H1 (cell line): ENCODE measurements at regions not wholly inside any gene's neighbourhood (a gene's known extent, or its start where the extent isn't known, plus 50 kb on each side); places are given as distances from the start of the nearest gene placed in this dataset.

Experiments
- CTCF ChIA-PET: fragments of 300-600 bp; sonication (Branson Sonifier 250); formaldehyde crosslinking; loops from one replicate; lab custom pipeline; 2021; ENCODE audit not compliant: partially characterized antibody; lab: Charles Lee
- POLR2A ChIA-PET: fragments of 300-600 bp; sonication (Branson Sonifier 250); formaldehyde crosslinking; loops from one replicate; lab custom pipeline; 2021; ENCODE audit warnings: inconsistent platforms; ENCODE audit not compliant: partially characterized antibody; lab: Charles Lee
- DNase-seq, 2 experiments: peaks; one replicate each; pipeline versions ENCODE4 v3.0.0 to v3.0.0-alpha.2; 2010 to 2022; ENCODE audit warnings: low spot score in 2 of 2, low read depth in 1 of 2, mixed read lengths in 1 of 2
- FAIRE-seq: peaks from 2 replicates; lab custom pipeline; 2011; peaks lifted over from hg19 to GRCh38; lab: Jason Lieb, UNC
- H2AFZ ChIP-seq: 2 replicates; pipeline ENCODE4 v1.8.1; 2012; ENCODE audit warnings: low read length, inconsistent platforms
- H2AK5ac ChIP-seq: 2 replicates; pipeline ENCODE4 v1.6.1; 2013; ENCODE audit warnings: low read depth, low read length
- H2BK120ac ChIP-seq: replicated peaks from 2 replicates; pipeline ENCODE3; 2013; ENCODE audit warnings: low read depth, low read length, inconsistent platforms
- H2BK12ac ChIP-seq: 2 replicates; pipeline ENCODE4 v1.6.1; 2013; ENCODE audit warnings: low read depth, low read length
- H2BK15ac ChIP-seq: 2 replicates; pipeline ENCODE4 v1.6.1; 2013; ENCODE audit warnings: low read length
- H2BK20ac ChIP-seq: 2 replicates; pipeline ENCODE4 v1.6.1; 2013; ENCODE audit warnings: low read length
- H2BK5ac ChIP-seq: 2 replicates; pipeline ENCODE4 v1.6.1; 2013; ENCODE audit warnings: low read depth, low read length
- H3K14ac ChIP-seq: 2 replicates; pipeline ENCODE4 v1.6.1; 2013; ENCODE audit warnings: inconsistent platforms; ENCODE audit not compliant: insufficient read length
- H3K18ac ChIP-seq: 2 replicates; pipeline ENCODE4 v1.6.1; 2013; ENCODE audit warnings: low read length; ENCODE audit errors: extremely low read depth
- H3K23ac ChIP-seq: 2 replicates; pipeline ENCODE4 v1.6.1; 2013; ENCODE audit warnings: inconsistent platforms; ENCODE audit not compliant: insufficient read length
- H3K23me2 ChIP-seq: 2 replicates; pipeline ENCODE4 v1.6.1; 2013; ENCODE audit warnings: low read depth, low read length
- H3K27ac ChIP-seq: 2 replicates; pipeline ENCODE4 v1.6.1; 2011; ENCODE audit warnings: low read depth, low read length, inconsistent platforms
- H3K27me3 ChIP-seq, 4 experiments: replicated peaks in 1 of 4; 1 replicate in 1 of 4; 2 replicates in 3 of 4; pipeline versions ENCODE4 v1.6.1 to v1.8.1; 2011 to 2013; ENCODE audit warnings: low read length in 3 of 4, mild to moderate bottlenecking in 3 of 4, inconsistent platforms in 2 of 4, mixed read lengths in 2 of 4, moderate library complexity in 1 of 4; ENCODE audit not compliant: control insufficient read depth in 3 of 4, insufficient read depth in 3 of 4; ENCODE audit errors: extremely low read depth in 1 of 4
- H3K36me3 ChIP-seq, 4 experiments: 2 replicates each; pipeline versions ENCODE4 v1.6.1 to v1.8.1; 2011 to 2013; ENCODE audit warnings: mild to moderate bottlenecking in 4 of 4, low read length in 3 of 4, moderate library complexity in 2 of 4, control low read depth in 1 of 4, inconsistent platforms in 1 of 4; ENCODE audit not compliant: insufficient read depth in 4 of 4, control insufficient read depth in 2 of 4
- H3K4ac ChIP-seq: replicated peaks from 2 replicates; pipeline ENCODE3; 2013; ENCODE audit warnings: low read length, low read depth, mixed read lengths, inconsistent platforms; ENCODE audit not compliant: insufficient read length
- H3K4me1 ChIP-seq, 4 experiments: replicated peaks in 1 of 4; 1 replicate in 1 of 4; 2 replicates in 3 of 4; pipeline versions ENCODE4 v1.6.1 to v1.8.1; 2011 to 2013; ENCODE audit warnings: low read length in 3 of 4, inconsistent platforms in 2 of 4, mixed read lengths in 1 of 4; ENCODE audit not compliant: insufficient read depth in 4 of 4, control insufficient read depth in 3 of 4
- H3K4me2 ChIP-seq, 2 experiments: 2 replicates each; pipeline versions ENCODE4 v1.6.1 to v1.8.1; 2011 to 2013; ENCODE audit warnings: low read depth in 2 of 2, low read length in 2 of 2, control low read depth in 1 of 2, inconsistent platforms in 1 of 2, mild to moderate bottlenecking in 1 of 2; ENCODE audit not compliant: insufficient read depth in 1 of 2
- H3K4me3 ChIP-seq, 4 experiments: fragments of 200-600, 300-600 bp in 1 of 4; sonication (generic), shearing (Covaris generic), sonication (Bioruptor Twin) in 1 of 4; 2 replicates each; pipeline versions ENCODE4 v1.5.1 to v1.8.1; 2011 to 2016; ENCODE audit warnings: low read length in 4 of 4, low read depth in 3 of 4, control low read depth in 2 of 4, inconsistent platforms in 2 of 4, mild to moderate bottlenecking in 2 of 4, mixed read lengths in 1 of 4, moderate library complexity in 1 of 4; ENCODE audit not compliant: insufficient read depth in 2 of 4; ENCODE audit errors: extremely low read depth in 1 of 4
- H3K56ac ChIP-seq: replicated peaks from 2 replicates; pipeline ENCODE3; 2013; ENCODE audit warnings: low read depth, mild to moderate bottlenecking, mixed read lengths, low read length, inconsistent platforms; ENCODE audit not compliant: insufficient read length
- H3K79me1 ChIP-seq: 2 replicates; pipeline ENCODE4 v1.6.1; 2013; ENCODE audit warnings: low read depth, low read length, control low read depth
- H3K79me2 ChIP-seq, 2 experiments: 2 replicates each; pipeline versions ENCODE4 v1.6.1 to v1.8.1; 2012 to 2013; ENCODE audit warnings: low read length in 2 of 2, mild to moderate bottlenecking in 2 of 2, inconsistent platforms in 1 of 2; ENCODE audit not compliant: insufficient read depth in 2 of 2, control insufficient read depth in 1 of 2
- H3K9ac ChIP-seq, 4 experiments: replicated peaks in 1 of 4; 1 replicate in 1 of 4; 2 replicates in 3 of 4; pipeline versions ENCODE4 v1.6.1 to v1.8.1; 2011 to 2013; ENCODE audit warnings: low read depth in 3 of 4, low read length in 3 of 4, control low read depth in 2 of 4, mild to moderate bottlenecking in 2 of 4, moderate library complexity in 2 of 4, inconsistent platforms in 1 of 4; ENCODE audit errors: extremely low read depth in 1 of 4
- H3K9me3 ChIP-seq, 2 experiments: 2 replicates each; pipeline versions ENCODE4 v1.6.1 to v1.8.1; 2012 to 2013; ENCODE audit warnings: mild to moderate bottlenecking in 2 of 2, moderate library complexity in 2 of 2, control low read depth in 1 of 2, inconsistent platforms in 1 of 2, low read depth in 1 of 2, low read length in 1 of 2, mixed read lengths in 1 of 2; ENCODE audit not compliant: insufficient read depth in 2 of 2
- H4K20me1 ChIP-seq, 2 experiments: replicated peaks in 1 of 2; 2 replicates each; pipeline versions ENCODE3 to v1.8.1; 2011 to 2013; ENCODE audit warnings: inconsistent platforms in 2 of 2, low read length in 2 of 2, mild to moderate bottlenecking in 1 of 2; ENCODE audit not compliant: insufficient read depth in 2 of 2, control insufficient read depth in 1 of 2
- H4K5ac ChIP-seq: 2 replicates; pipeline ENCODE4 v1.6.1; 2013; ENCODE audit warnings: low read length, low read depth, mixed read lengths, inconsistent platforms; ENCODE audit not compliant: insufficient read length
- H4K8ac ChIP-seq: 2 replicates; pipeline ENCODE4 v1.8.0; 2013; ENCODE audit warnings: mild to moderate bottlenecking, moderate library complexity, low read length, inconsistent platforms; ENCODE audit not compliant: insufficient read depth; ENCODE audit errors: extremely low read depth
- H4K91ac ChIP-seq: replicated peaks from 2 replicates; pipeline ENCODE3; 2013; ENCODE audit warnings: low read length, mixed read lengths, inconsistent platforms; ENCODE audit not compliant: insufficient read length
- JUN ChIP-seq: IDR thresholded peaks from 2 replicates; pipeline ENCODE4 v1.6.1; 2011; ENCODE audit warnings: low read depth, mild to moderate bottlenecking, improper control_type of control experiment, low read length
- NANOG ChIP-seq: IDR thresholded peaks from 2 replicates; pipeline ENCODE4 v1.6.1; 2011; ENCODE audit warnings: low read length, low read depth, mild to moderate bottlenecking, inconsistent platforms; ENCODE audit not compliant: insufficient read depth, poor library complexity, severe bottlenecking
- TCF12 ChIP-seq: IDR thresholded peaks from 2 replicates; pipeline ENCODE4 v1.6.1; 2011; ENCODE audit warnings: low read depth, mild to moderate bottlenecking, low read length
- TEAD4 ChIP-seq: IDR thresholded peaks from 2 replicates; pipeline ENCODE4 v1.6.1; 2012; ENCODE audit warnings: low read depth, low read length, inconsistent platforms, mixed read lengths
- ZNF274 ChIP-seq: IDR thresholded peaks from 2 replicates; pipeline ENCODE4 v1.7.0; 2012; ENCODE audit warnings: low read length, borderline replicate concordance; ENCODE audit errors: extremely low read depth
- whole genome bisulfite sequencing, 2 experiments: shearing (Covaris generic) in 1 of 2; methylation state at CpG; one replicate each; pipeline versions ENCODE4 v1.1.6 to v1.1.7; 2013 to 2015; ENCODE audit warnings: low lambda C conversion rate in 2 of 2, mixed read lengths in 2 of 2, inconsistent platforms in 1 of 2, low coverage in 1 of 2, missing lambda C conversion rate in 1 of 2; ENCODE audit not compliant: insufficient replicate concordance in 2 of 2, insufficient coverage in 1 of 2, insufficient read length in 1 of 2; ENCODE audit errors: extremely low coverage in 1 of 2, missing lambda C conversion rate in 1 of 2; 5-methylcytosine and 5-hydroxymethylcytosine counted together
- TF ChIP-seq, protein P1 (sequence below): IDR thresholded peaks from 2 replicates; pipeline ENCODE4 v1.6.1; 2012; ENCODE audit warnings: inconsistent platforms

DNA sequence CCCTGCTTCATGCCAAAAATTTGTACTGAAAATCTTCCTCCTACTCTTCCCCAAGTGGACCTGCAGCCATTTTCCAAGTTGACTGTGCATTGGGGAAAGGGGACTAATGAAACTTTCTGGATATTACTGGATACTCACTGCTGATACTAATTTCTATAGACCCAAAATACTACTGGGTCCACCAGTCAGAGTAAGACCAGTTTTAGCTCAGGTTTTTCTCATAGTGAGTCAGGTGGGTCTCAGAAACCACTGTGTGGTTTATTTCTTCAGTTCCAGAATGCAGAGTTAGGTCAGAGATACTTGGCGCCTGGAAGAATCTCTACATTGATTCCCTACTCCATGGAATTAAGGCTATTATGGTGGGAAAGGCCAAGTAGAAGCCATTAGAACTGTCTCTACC is 274.8 kb upstream of the SYNCRIP start:
- Histone ChIP-seq H3K79me2 (no peaks in the 10 kb centered on the region), H3K4ac (no peak overlapping the region), H2BK20ac (no peak overlapping the region), H2BK12ac (no peak overlapping the region), H3K9me3 (no peaks in the 10 kb centered on the region), H3K23ac (no peak overlapping the region), H3K9ac (no peak overlapping the region), H2AK5ac (no peak overlapping the region), H4K5ac (no peak overlapping the region), H4K20me1 (no peaks in the 10 kb centered on the region), H3K79me1 (no peaks in the 10 kb centered on the region), H3K18ac (no peak overlapping the region), H3K56ac (no peak overlapping the region), H3K4me1 (no peaks in the 10 kb centered on the region), H3K36me3 (no peaks in the 10 kb centered on the region), H3K4me2 (no peak overlapping the region), H2BK5ac (no peak overlapping the region), H2AFZ (no peak overlapping the region), H3K23me2 (no peaks in the 10 kb centered on the region), H3K4me3 (no peak overlapping the region), H4K8ac (no peak overlapping the region), H3K27me3 (no peaks in the 10 kb centered on the region), H2BK15ac (no peak overlapping the region), H2BK120ac (no peak overlapping the region), H4K91ac (no peak overlapping the region), H3K27ac (no peak overlapping the region), H3K14ac (no peak overlapping the region)
- ChIA-PET CTCF (interaction anchor here (0.5 kb wide), 1 partner anchor 1054 kb away, joined by 3 read pairs; no protein-coding TSS in a partner anchor), POLR2A (no interaction called here)
- DNase-seq: no peak
- FAIRE-seq: no peak
- WGBS, 2 experiments: 96% methylated on average over 1 of the region's 1 CpG; no CpG with 5 or more reads in 1 of the 2 experiments
- TF ChIP-seq NANOG: no peak
- no peak for TF ChIP-seq TCF12
- TF ChIP-seq JUN: no peak
- no peak for TF ChIP-seq TEAD4
- TF ChIP-seq, protein P1, sequence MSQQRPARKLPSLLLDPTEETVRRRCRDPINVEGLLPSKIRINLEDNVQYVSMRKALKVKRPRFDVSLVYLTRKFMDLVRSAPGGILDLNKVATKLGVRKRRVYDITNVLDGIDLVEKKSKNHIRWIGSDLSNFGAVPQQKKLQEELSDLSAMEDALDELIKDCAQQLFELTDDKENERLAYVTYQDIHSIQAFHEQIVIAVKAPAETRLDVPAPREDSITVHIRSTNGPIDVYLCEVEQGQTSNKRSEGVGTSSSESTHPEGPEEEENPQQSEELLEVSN: no peak
- TF ChIP-seq ZNF274: no peak
